Body of pancreas (tissue), 4 donors: ENCODE measurements at regions not wholly inside any gene's neighbourhood (a gene's known extent, or its start where the extent isn't known, plus 50 kb on each side); places are given as distances from the start of the nearest gene placed in this dataset.

Experiments
- ATAC-seq: fragments of 150-250 bp; one replicate; pipeline ENCODE4 v1.9.1; 2016
- DNase-seq, 4 donors: peaks; one replicate each; pipeline ENCODE4 v3.0.0-alpha.2; 2019
- H3K27ac ChIP-seq, 4 donors: fragments of 200-600 bp; sonication (generic); 1 replicate in 3 of 4; 2 replicates in 1 of 4; pipeline versions ENCODE4 v1.5.1 to v1.6.1; 2016 to 2019; ENCODE audit warnings: mild to moderate bottlenecking in 1 of 4, mixed read lengths in 1 of 4, moderate library complexity in 1 of 4
- H3K27me3 ChIP-seq, 2 donors: fragments of 200-600 bp; sonication (generic); one replicate each; pipeline ENCODE4 v1.6.0; 2016; ENCODE audit warnings: mild to moderate bottlenecking in 1 of 2
- H3K36me3 ChIP-seq, 2 donors: fragments of 200-600 bp; sonication (generic); replicated peaks in 1 of 2; 2 replicates each; pipeline ENCODE4 v1.5.1; 2016; ENCODE audit warnings: low read depth in 2 of 2; ENCODE audit not compliant: insufficient read depth in 1 of 2
- H3K4me1 ChIP-seq: fragments of 200-600 bp; sonication (generic); one replicate; pipeline ENCODE4 v1.6.0; 2016
- H3K4me3 ChIP-seq, 2 donors: fragments of 200-600 bp; sonication (generic); 1 replicate in 1 of 2; 2 replicates in 1 of 2; pipeline ENCODE4 v1.5.1; 2016 to 2019
- H3K9me3 ChIP-seq, 3 donors: fragments of 200-600 bp; sonication (generic); 1 replicate in 2 of 3; 2 replicates in 1 of 3; pipeline ENCODE4 v1.5.1; 2016
- CTCF ChIP-seq, 7 experiments: fragments of 450-650 bp in 4 of 7; fragments of 200-600 bp in 3 of 7; sonication (generic) in 3 of 7; IDR thresholded peaks; one replicate each; pipeline ENCODE4 v1.5.1; 2016 to 2019; ENCODE audit warnings: antibody characterized with exemption in 7 of 7
- POLR2A ChIP-seq, 3 donors: fragments of 450-650 bp; IDR thresholded peaks; one replicate each; pipeline ENCODE4 v1.6.1; 2016; ENCODE audit warnings: antibody characterized with exemption in 3 of 3, mild to moderate bottlenecking in 2 of 3
- WGBS, 2 donors: methylation state at CpG; one replicate each; pipeline ENCODE4 v1.1.5; 2017; 5-methylcytosine and 5-hydroxymethylcytosine counted together
- intact Hi-C: fragments of 100-400 bp; cut with DNase I; formaldehyde crosslinking; loops from one replicate; pipeline ENCODE4 v1.15.1; 2023

- 56 to 59% methylated on average over 5 of the region's 5 CpGs for WGBS, 2 donors
- Histone ChIP-seq H3K27me3 (no peaks in the 10 kb centered on the region), H3K36me3 (no peaks in the 10 kb centered on the region), H3K9me3 (peaks cover 0 to 7% (median 0%) of the 10 kb centered on the region in 3 donors), H3K27ac (no peak overlapping the region), H3K4me1 (no peaks in the 10 kb centered on the region), H3K4me3 (no peak overlapping the region)
- intact Hi-C loops: no loop called here
- DNase-seq (no peak), ATAC-seq (no peak)
- TF ChIP-seq CTCF (IDR thresholded peaks at IDR 0.05): no peak
- no peak for TF ChIP-seq POLR2A (IDR thresholded peaks at IDR 0.05)
Measured at GRCh38 chr20:57891014-57891413, 181.2 kb upstream of the PMEPA1 start.

GRCh38 chr20:57890202-57890800 lies 180.5 kb upstream of the PMEPA1 start:
- WGBS, 2 donors: 59 to 65% methylated on average over 9 to 12 of the region's 12 CpGs
- intact Hi-C loops: no loop called here
- Histone ChIP-seq H3K27ac (no peak overlapping the region), H3K27me3 (no peaks in the 10 kb centered on the region), H3K9me3 (peaks cover 0 to 7% (median 0%) of the 10 kb centered on the region in 3 donors), H3K4me3 (no peak overlapping the region), H3K4me1 (no peaks in the 10 kb centered on the region), H3K36me3 (no peaks in the 10 kb centered on the region)
- TF ChIP-seq POLR2A (IDR thresholded peaks at IDR 0.05): no peak
- TF ChIP-seq CTCF (IDR thresholded peaks at IDR 0.05): no peak
- ATAC-seq: no peak
- no peak for DNase-seq

- no peak for TF ChIP-seq CTCF (IDR thresholded peaks at IDR 0.05)
- TF ChIP-seq POLR2A (IDR thresholded peaks at IDR 0.05): no peak
- no peak overlapping the region for H3K4me3 ChIP-seq
- intact Hi-C loops: no loop called here
- H3K4me1 ChIP-seq: no peaks in the 10 kb centered on the region
- DNase-seq: no peak
- H3K27me3 ChIP-seq: no peaks in the 10 kb centered on the region
- H3K9me3 ChIP-seq: peaks cover 0 to 7% (median 0%) of the 10 kb centered on the region in 3 donors
- H3K36me3 ChIP-seq: no peaks in the 10 kb centered on the region
- 62 to 65% methylated on average over 5 of the region's 5 CpGs for WGBS, 2 donors
- H3K27ac ChIP-seq: no peak overlapping the region
- no peak for ATAC-seq
Measured at GRCh38 chr20:57888591-57888990, 178.8 kb upstream of the PMEPA1 start.

- ATAC-seq (no peak), DNase-seq (no peak)
- Histone ChIP-seq H3K27ac (no peak overlapping the region), H3K36me3 (no peaks in the 10 kb centered on the region), H3K9me3 (peaks cover 0 to 7% (median 0%) of the 10 kb centered on the region in 3 donors), H3K27me3 (no peaks in the 10 kb centered on the region), H3K4me3 (no peak overlapping the region), H3K4me1 (no peaks in the 10 kb centered on the region)
- WGBS, 2 donors: 81 to 83% methylated on average over 5 of the region's 5 CpGs
- no peak for TF ChIP-seq POLR2A (IDR thresholded peaks at IDR 0.05)
- intact Hi-C loops: no loop called here
Measured at GRCh38 chr20:57884956-57885355, 175.1 kb upstream of the PMEPA1 start.

- no peak for TF ChIP-seq CTCF (IDR thresholded peaks at IDR 0.05)
- TF ChIP-seq POLR2A (IDR thresholded peaks at IDR 0.05): no peak
- no peaks in the 10 kb centered on the region for H3K4me1 ChIP-seq
- ATAC-seq (no peak), DNase-seq (no peak)
- H3K27me3 ChIP-seq: no peaks in the 10 kb centered on the region
- 58 to 72% methylated on average over 5 of the region's 5 CpGs for WGBS, 2 donors
- no peak overlapping the region for H3K4me3 ChIP-seq
- no peak overlapping the region for H3K27ac ChIP-seq
- H3K9me3 ChIP-seq: peaks cover 0 to 7% (median 0%) of the 10 kb centered on the region in 3 donors
- intact Hi-C loops: no loop called here
- no peaks in the 10 kb centered on the region for H3K36me3 ChIP-seq
Measured at GRCh38 chr20:57883761-57884160, 173.9 kb upstream of the PMEPA1 start.
